Fibroblast of skin of back (primary cell): ENCODE measurements at regions not wholly inside any gene's neighbourhood (a gene's known extent, or its start where the extent isn't known, plus 50 kb on each side); places are given as distances from the start of the nearest gene placed in this dataset.
"Not testable (repeated sequence)": the region's sequence is repeated elsewhere in the genome, so short reads cannot be mapped to it uniquely, and the experiment has no call there.

Source experiments
- DNase-seq: peaks from one replicate; pipeline ENCODE4 v3.0.0-alpha.2; 2013

DNA sequence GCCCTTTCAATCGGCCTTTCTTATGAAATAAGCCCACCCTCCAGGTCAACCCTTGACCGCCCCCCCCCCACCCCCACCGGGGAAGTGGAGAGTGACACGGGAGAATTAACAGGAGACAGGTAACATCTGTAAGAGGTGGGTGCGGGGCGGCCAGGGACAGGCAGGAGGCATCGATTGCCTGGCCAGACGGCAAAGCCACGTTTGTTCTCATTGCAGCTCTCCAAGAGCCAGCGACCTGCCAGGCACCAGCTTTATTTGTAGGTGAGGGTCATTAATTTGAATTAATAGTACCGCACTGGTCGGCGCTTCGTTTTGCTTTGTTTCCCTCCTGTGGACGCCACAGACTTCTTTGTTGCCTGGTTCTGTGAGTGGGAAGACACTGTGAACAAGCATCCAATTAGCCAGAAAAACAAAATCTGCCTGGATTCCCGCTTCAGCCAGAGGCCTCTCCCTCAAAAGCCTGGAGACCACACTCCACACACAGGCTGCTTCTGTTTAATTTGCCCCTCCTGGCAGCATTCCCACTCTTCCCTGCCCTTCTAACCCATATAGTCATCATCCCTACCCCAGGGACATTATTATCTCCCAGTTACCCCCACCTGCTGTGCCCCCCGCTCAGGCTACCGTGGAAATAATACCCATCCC, 104.5 kb upstream of the OPCML start:
- DNase-seq: no peak

DNA sequence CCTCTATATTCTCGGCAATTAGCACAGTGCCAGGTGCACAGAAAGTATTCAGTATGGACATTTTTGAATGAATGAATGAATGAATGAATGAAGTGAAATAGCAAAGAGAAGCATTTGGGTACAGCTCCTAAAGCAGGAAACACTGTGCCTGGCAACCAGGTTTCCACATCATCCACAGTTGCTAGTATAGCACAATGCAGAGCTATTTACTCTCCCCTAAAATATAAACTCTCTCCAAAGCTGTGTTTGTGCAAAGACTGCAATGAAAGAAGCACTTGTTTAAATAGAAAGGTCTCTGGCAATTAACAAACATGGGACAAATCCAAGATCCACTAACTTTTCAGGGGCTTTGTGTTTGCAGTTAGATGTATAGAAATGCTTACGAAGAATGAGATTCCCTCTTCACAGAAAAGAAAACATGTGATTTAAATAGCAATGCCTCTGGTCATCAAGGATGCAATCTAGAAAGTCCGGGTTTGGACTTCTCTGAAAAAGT, 103.0 kb upstream of the OPCML start:
- no peak for DNase-seq

DNA sequence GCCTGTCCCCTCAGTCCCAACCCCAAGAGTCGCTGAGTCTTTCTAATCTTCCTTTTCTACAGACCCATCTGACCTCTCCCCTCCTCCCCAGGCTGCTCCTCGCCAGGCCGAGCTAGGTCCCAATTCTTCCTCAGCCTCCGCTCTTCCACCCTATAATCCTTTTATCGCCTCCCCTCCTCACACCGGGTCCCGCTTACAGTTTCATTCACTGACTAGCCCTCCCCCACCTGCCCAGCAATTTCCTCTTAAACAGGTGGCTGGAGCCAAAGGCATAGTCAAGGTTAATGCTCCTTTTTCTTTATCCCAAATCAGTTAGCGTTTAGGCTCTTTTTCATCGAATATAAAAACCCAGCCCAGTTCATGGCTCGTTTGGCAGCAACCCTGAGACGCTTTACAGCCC, 96.1 kb upstream of the OPCML start:
- not testable (repeated sequence) for DNase-seq

DNA sequence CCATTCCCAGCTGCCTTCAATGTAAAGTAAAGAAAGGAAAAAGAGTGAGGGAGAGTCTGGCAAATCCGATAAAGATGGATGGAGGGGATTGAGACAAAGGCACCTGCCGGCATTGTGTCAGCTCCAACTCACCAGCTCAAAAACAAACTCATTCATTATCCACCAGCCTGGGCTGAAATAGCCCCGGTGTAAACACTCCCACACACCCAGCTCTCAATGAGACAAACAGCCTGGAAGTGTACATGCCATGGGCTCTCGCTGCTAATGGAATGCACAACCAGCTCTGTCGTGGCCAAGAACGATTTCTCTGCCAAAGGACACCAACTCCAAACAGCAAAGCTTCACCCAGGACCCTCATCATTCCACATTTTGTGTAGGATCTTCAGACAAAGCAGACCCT, 89.3 kb upstream of the OPCML start:
- DNase-seq: no peak

DNA sequence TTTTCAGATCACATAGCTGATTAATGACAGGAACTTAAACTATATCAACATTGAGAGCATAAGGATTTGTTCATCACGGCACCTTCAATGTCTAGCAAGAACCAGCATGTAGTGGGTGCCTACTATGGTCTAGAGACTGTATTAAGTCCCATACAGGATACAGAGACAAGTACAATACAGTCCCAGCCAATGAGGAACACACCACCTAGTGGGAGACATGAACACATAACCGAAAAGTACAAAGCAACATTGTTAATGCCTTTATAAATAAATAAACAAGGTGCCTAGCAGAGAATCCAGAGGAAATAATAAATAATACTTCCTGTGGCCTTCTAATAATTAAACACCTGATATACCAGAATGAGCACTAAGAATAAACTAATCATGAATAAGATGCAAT, 87.7 kb upstream of the OPCML start:
- DNase-seq: no peak

DNA sequence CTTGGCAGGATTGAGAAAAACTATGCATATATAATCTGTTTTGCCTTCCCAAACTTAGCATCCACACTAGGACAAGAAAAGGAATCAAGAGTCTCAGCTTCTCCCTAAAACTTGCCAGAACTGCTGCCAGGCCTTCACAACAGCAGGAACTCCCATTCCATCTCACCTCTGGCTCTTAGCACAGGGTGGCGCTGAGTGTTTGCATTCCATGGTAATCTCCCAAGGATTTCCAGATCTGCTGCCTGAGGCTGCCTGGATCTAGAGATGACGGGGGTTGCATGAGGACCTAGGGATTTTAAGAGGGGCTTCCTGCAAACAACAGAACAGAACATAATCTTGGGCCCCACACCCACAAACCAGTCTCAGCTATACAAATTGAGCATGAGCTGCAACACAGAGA, 87.1 kb upstream of the OPCML start:
- no peak for DNase-seq

DNA sequence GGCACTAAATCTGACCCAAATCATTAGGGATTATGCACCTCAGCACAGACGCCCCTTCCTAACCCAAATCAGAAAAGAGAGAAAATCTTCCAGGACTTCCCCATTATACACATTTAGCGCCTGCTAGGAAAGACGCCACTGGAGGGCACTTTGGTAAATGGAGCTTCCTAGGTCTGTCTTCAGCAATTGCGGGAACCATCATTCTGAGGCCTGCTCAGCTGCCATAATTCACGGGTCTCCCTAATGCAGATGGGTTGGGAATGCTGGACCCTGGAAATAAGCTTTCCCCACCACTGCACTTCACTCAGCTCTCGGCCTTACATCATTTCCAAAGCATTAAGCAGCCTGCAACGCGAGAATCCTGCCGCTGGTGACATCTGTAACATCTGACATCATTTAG, 86.2 kb upstream of the OPCML start:
- no peak for DNase-seq

DNA sequence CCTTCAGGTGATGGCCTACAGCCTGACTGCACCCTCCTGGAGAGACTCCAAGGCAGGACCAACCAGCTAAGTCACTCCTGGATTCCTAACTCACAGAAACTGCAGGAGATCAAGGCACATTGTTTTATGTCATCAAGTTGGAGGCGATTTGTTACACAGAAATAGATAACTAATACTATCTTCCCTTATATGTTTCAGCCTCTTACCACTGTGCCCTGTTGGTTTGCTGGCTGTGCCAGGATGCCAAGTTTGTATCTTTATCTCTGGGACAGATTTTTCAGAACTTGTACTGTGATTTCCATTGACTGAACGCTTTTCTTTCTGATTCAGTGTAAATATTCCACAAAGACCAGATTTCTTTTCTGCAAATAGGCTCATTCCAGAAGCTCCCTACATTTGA, 76.2 kb upstream of the OPCML start:
- no peak for DNase-seq

DNA sequence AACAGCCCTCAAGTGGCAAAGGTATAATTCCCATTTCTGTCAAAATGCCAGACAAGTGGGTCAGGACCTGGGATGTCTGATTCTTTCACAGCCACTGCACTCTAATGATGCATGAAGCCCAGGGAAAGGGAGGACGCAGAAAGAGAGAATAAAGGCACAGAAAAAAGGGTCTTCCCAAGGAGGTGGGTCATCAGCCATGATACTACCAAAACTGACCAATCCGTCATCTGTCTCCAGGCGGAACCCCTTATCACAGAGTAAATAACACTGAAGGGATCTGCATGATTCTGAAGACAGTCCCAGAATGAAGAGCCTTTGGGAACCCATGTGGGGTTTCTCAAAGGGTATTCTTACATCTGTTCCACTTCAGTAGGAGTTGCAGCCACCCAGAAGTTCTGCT, 73.8 kb upstream of the OPCML start:
- DNase-seq: no peak

DNA sequence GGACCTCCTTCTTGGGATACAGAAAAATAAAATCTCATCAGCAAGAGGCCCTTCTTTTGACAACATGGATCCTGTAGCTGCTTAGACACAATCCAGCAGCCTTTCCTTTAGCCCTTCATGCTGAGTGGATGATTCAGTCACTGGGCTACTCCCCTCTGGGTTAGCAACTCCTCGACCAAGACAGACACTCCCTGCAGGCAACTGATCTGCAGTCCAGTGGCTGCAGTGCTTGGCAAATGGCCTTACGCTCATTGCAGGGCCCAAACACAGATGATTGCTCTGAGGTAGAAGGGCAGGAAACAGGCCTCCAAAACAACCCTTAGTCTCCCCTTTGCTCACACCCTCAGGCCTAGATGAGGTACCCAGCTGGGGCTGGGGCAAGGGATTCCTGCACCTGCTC, 73.2 kb upstream of the OPCML start:
- DNase-seq: no peak

DNA sequence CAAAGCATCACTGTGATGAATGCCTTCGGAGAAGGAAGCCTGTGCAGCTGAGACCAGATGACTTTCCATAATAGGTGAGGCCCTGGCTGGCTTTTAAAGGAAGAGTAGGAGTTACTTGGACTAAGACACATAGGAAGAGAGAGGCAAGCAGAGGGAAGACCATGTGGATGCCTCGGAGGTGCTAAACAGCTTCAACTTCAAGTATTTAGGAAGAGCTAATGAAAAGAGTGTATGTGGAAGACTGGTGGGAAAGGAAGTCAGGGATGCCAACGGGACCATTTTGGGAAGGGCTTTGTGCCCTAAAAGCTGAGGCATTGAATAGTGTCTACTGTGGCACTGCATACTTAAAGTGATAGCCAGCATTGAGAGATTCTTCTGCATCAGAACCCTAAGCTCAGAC, 69.3 kb upstream of the OPCML start:
- DNase-seq: no peak

DNA sequence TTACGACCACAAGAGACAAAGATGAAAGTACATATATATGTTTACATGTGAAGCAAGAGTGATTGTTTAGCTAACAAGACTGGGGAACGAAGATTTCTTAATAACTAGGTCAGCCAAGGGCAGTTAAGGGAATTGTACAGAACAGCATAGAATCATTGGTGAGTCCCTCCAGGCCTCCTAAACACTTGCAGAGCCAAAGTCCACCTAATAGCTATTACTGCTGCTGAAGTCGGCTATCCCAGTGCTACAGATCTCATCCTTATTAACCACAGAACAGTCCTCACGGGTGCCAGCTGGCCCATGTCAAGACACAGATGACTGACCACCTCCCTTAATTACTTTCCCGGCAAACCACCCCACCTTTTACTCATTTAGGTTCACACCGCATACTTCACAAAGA, 68.5 kb upstream of the OPCML start:
- DNase-seq: no peak

DNA sequence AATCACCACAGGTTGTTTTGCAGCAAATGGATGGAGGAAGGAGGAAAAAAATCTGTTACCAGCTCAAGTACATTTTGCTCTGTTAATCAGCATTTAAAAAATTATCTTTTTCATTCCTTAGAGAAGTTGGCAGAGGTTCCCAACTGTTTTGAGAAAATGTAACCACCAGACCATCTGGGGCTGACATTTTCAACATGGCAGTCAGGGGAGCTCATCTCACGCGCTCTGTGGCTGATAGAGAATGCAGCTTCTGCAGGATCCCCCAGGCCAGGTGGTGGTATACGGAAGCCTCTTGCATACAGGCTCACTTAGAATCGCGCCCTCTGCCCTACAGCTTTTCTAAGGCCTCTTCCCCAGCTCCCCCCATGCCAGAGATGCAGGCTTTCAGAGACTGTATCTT, 68.0 kb upstream of the OPCML start:
- DNase-seq: no peak

DNA sequence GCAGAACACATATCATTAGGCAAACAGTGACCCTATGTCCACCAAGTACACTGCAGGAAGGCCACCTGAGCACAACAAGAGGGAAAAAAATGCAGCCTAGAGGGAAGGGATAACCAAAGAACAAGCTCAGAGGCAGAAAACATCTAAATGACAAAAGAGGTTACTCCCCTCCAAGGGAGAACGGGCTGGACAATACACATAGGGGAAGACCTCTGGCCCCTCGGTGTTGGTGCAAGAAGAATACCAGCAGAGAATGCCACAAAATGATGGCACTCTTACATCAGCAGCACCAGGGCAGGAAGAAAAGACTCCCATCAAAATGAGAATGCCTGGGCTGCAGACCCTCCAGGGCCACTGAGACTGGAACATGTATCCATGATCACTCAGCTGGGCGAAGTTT, 66.6 kb upstream of the OPCML start:
- no peak for DNase-seq

DNA sequence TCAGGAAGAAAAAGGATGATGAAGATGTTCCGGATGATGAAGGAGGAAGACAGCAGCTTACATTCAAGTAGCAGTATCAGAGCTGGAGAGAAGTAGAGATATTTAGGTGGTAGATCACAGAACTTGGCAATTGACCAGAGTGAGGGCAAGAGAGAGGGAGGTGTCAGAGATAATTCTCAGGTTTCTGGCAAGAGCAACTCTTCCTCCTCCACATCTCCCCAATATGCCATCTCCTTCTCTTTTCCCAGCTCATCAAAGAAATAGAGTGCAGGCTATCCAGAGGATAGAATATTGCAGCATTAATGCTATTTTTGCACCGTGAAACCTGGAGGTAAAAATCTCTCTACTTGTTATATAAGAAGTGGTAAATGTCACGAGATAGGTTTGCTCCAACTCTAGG, 64.9 kb upstream of the OPCML start:
- no peak for DNase-seq

DNA sequence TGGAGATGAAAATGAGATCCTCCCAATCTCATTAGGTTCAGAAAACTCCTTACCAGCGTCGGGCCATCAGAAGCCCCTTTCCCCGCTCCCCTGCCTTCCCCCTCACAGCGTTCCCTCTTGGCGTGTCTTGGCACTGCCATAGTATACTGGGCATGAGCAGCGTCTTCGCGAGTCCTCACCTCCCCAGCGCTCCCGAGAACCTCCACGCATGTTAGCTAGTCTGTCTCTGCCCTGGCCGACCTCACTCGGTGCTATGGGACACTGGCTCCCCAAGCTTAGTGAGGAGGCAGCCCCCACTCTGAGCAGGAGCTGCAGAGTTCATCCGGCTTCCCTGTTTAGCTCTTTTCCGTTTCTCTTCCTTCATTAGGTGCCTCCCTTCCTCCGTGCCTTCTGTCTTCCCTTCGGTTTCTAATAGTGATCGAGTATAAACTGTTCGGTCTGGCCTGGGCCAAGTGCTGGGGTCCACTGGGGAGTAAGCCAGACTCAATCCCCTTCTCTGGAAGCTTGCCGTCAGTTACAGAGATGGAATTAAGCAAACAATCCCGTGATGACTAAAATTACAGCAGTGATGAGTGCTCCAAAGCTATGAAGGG, 63.8 kb upstream of the OPCML start:
- DNase-seq: no peak

DNA sequence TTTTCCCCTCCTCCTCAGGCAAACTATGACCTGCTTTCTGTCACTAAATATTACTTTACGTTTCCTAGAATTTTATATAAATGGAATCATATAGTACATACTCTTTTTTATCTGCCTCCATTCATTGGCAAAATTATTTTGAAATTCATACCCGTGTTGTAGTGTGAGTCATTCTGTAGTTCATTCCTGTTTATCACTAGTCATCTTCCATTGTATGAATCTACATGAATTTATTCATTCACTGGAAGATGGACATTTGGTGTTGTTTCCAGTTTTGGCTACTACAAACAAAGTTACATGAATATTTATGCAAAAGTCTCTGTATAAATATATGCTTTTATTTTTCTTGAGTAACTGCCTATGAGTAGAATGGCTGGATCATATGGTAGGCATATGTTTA, 60.7 kb upstream of the OPCML start:
- no peak for DNase-seq

DNA sequence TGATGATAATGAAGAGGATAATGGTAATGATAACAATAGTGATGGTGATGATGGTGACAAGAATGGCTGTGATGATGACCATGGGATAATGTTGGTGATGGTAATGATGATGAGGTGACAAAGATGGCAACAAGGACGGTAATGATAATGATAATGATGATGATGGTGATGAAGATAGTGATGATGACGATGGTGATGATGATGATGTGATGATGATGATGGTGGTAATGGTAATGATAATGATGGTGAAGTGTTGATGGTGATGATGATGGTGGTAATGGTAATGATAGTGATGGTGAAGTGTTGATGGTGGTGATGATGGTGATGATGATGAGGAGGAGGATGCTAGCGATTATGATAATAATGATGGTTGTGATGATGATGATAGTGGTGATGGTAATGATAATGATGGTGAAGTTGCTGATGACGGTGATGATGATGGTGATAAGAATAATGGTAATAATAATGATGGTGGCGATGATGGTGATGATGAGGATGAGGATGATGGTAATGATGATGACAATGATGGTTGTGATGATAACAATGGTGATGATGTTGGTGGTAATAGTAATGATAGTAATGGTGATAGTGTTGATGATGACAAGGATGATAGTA, 54.7 kb upstream of the OPCML start:
- no peak for DNase-seq

DNA sequence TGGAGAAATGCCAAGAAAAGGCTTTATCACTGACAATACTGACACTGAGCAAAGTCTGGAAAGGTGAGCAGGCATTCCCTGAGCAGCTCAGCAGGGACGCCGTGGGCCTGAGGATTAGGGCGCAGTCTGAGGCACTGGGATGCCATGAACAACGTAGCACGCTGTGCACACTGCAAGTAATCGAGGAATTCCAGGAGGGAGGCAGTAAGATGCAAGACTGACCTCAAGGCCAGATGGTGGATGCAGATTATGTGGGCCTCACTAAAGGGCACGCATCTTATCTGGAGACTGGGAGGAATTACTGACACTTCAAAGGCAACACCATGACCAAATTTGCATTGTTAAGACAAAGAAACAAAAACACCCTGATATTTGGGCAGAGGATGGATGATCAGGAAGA, 50.4 kb upstream of the OPCML start:
- no peak for DNase-seq

DNA sequence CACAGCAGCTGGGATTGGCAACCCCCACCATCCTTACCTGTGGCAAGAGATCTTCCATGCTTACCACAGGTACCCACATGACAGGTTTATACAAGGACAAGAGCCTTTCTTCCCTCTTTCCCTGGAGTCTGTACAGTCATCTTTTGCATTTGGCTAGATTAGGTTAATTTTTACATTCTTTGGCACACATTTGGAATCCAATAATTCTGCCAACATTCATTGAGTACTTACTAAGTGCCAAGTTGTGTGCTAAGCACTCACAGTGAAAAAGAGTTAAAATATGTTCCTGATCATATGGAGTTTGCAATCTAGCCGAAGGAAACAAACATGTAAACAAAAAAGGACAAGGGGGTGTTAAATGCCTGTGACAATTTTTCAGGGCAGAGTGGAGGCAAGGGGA, 50.0 kb upstream of the OPCML start:
- DNase-seq: no peak
